Panc1 (cell line): ENCODE measurements at regions not wholly inside any gene's neighbourhood (a gene's known extent, or its start where the extent isn't known, plus 50 kb on each side); places are given as distances from the start of the nearest gene placed in this dataset.

ENCODE experiments used
- ATAC-seq: fragments of 200-7000 bp; cut with Tn5 transposase; 2 replicates; pipeline ENCODE4 v1.9.1; 2020; ENCODE audit warnings: mild to moderate bottlenecking, moderate library complexity
- BruUV-seq: library from RNA; stranded (reverse); fragments of 400-500 nt; replicated peaks from 2 replicates; lab custom pipeline; 2021; lab: Mats Ljungman, UMichigan
- CTCF ChIA-PET: fragments of 300-600 bp; sonication (Branson Sonifier 250); formaldehyde crosslinking; loops from one replicate; lab custom pipeline; 2022; ENCODE audit warnings: antibody characterized with exemption; lab: Charles Lee
- POLR2A ChIA-PET: fragments of 300-600 bp; sonication (Branson Sonifier 250); formaldehyde crosslinking; loops from one replicate; lab custom pipeline; 2022; ENCODE audit warnings: antibody characterized with exemption; lab: Charles Lee
- DNase-seq: peaks from one replicate; pipeline ENCODE4 v3.0.0-alpha.2; 2010; ENCODE audit warnings: low read depth, low spot score
- H3K27ac ChIP-seq: 2 replicates; pipeline ENCODE4 v1.5.1; 2011; ENCODE audit warnings: mild to moderate bottlenecking, low read length, inconsistent platforms
- H3K27me3 ChIP-seq: fragments of 200-500 bp; sonication (Bioruptor generic); 2 replicates; pipeline ENCODE4 v1.6.0; 2014; ENCODE audit warnings: low read length, inconsistent platforms; ENCODE audit not compliant: control insufficient read depth, insufficient read depth
- H3K36me3 ChIP-seq: fragments of 200-500 bp; sonication (Bioruptor generic); 2 replicates; pipeline ENCODE4 v1.5.1; 2014; ENCODE audit warnings: inconsistent platforms, mild to moderate bottlenecking, low read length, moderate library complexity; ENCODE audit not compliant: control insufficient read depth, insufficient read depth
- H3K4me1 ChIP-seq: 2 replicates; pipeline ENCODE4 v1.5.1; 2011; ENCODE audit warnings: inconsistent platforms, mild to moderate bottlenecking, low read length, moderate library complexity; ENCODE audit not compliant: control insufficient read depth, insufficient read depth
- H3K4me3 ChIP-seq, 2 experiments: 2 replicates each; pipeline ENCODE4 v1.5.1; 2011 to 2012; ENCODE audit warnings: low read depth in 2 of 2, low read length in 2 of 2, mild to moderate bottlenecking in 2 of 2, inconsistent platforms in 1 of 2, moderate library complexity in 1 of 2
- H3K9me3 ChIP-seq: fragments of 200-500 bp; sonication (Bioruptor generic); 2 replicates; pipeline ENCODE4 v1.5.1; 2014; ENCODE audit warnings: low read depth, mild to moderate bottlenecking, inconsistent platforms, low read length, moderate library complexity; ENCODE audit not compliant: control insufficient read depth, insufficient read depth
- CTCF ChIP-seq: fragments of 450-650 bp; IDR thresholded peaks from 2 replicates; pipeline ENCODE4 v1.5.1; 2017; ENCODE audit warnings: mild to moderate bottlenecking
- POLR2AphosphoS5 ChIP-seq: IDR thresholded peaks from 2 replicates; pipeline ENCODE4 v1.6.1; 2012; ENCODE audit warnings: mild to moderate bottlenecking, low read depth, low read length, moderate library complexity
- REST ChIP-seq, 2 experiments: IDR thresholded peaks; 2 replicates each; pipeline ENCODE4 v1.6.1; 2011 to 2012; ENCODE audit warnings: low read depth in 2 of 2, control low read depth in 1 of 2, low read length in 1 of 2, mild to moderate bottlenecking in 1 of 2, moderate library complexity in 1 of 2; ENCODE audit not compliant: insufficient read depth in 1 of 2
- SIN3A ChIP-seq: IDR thresholded peaks from 2 replicates; pipeline ENCODE4 v1.6.1; 2012; ENCODE audit warnings: low read depth, mild to moderate bottlenecking, low read length, moderate library complexity, borderline replicate concordance; ENCODE audit not compliant: insufficient read depth
- TCF7L2 ChIP-seq: IDR thresholded peaks from 2 replicates; pipeline ENCODE4 v1.6.1; 2011; ENCODE audit warnings: mild to moderate bottlenecking, low read depth, low read length, inconsistent platforms
- in situ Hi-C: cut with HindIII; loops from 2 replicates; pipeline ENCODE4 v1.10.0; 2016; ENCODE audit warnings: low sequenced_read_pairs, low pct_unique_long_range_greater_than_20kb
- intact Hi-C: fragments of 100-400 bp; cut with micrococcal nuclease; formaldehyde crosslinking; loops from one replicate; pipeline ENCODE4 v1.10.0; 2022; ENCODE audit not compliant: unreplicated experiment

GRCh38 chr6:16836144-16836981 is 75.1 kb upstream of the ATXN1 start:
- Histone ChIP-seq H3K4me1 (no peaks in the 10 kb centered on the region), H3K27me3 (no peaks in the 10 kb centered on the region), H3K36me3 (no peaks in the 10 kb centered on the region), H3K27ac (no peak overlapping the region), H3K9me3 (no peaks in the 10 kb centered on the region), H3K4me3 (no peak overlapping the region)
- ChIA-PET POLR2A (no interaction called here), CTCF (no interaction called here)
- no peak for TF ChIP-seq TCF7L2
- no peak for TF ChIP-seq REST (IDR thresholded peaks at IDR 0.05; ENCODE audit: insufficient read depth in 1 of 2, low read depth in 2 of 2, low read length in 1 of 2)
- TF ChIP-seq POLR2AphosphoS5 = no peak
- ATAC-seq (no peak), DNase-seq (no peak)
- in situ Hi-C loops = no loop called here
- intact Hi-C loops = no loop called here
- BruUV-seq = no TSS peak

DNA sequence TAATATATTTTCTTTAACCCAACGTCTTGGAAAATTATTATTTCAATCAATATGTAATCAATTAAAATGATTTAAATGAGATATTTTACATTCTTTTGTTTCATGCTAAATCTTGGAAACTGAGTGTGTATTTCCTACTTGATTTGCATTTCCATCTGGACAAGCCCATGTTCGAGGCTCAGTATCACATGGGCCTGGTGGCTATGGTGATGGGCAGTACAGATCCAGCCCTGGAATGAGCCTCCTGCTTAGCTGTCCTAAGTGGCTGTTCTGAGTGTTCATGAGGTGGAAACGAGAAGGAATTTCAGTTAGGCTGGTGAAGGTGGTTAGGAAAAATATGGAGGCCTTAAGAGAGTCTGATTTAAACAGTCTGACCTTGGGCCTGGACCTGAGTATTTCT is 73.0 kb upstream of the ATXN1 start:
- intact Hi-C loops = no loop called here

More for the DNA sequence above, 73.0 kb upstream of the ATXN1 start:
- Histone ChIP-seq H3K27ac (no peak overlapping the region), H3K9me3 (no peaks in the 10 kb centered on the region), H3K27me3 (no peaks in the 10 kb centered on the region), H3K4me1 (no peaks in the 10 kb centered on the region), H3K36me3 (no peaks in the 10 kb centered on the region), H3K4me3 (no peak overlapping the region)
- TF ChIP-seq POLR2AphosphoS5 = no peak
- no peak for TF ChIP-seq REST (IDR thresholded peaks at IDR 0.05; ENCODE audit: insufficient read depth in 1 of 2, low read depth in 2 of 2, low read length in 1 of 2)
- no peak for TF ChIP-seq CTCF
- no peak for TF ChIP-seq SIN3A
- TF ChIP-seq TCF7L2 = no peak
- in situ Hi-C loops = no loop called here
- no TSS peak for BruUV-seq
- CTCF ChIA-PET = no interaction called here
- POLR2A ChIA-PET = no interaction called here
- ATAC-seq (no peak), DNase-seq (no peak)
